Brain microvascular endothelial cell (primary cell): ENCODE measurements at regions not wholly inside any gene's neighbourhood (a gene's known extent, or its start where the extent isn't known, plus 50 kb on each side); places are given as distances from the start of the nearest gene placed in this dataset.

Experiments
- DNase-seq: peaks from one replicate; pipeline ENCODE4 v3.0.0-alpha.2; 2020
- H3K27ac ChIP-seq: fragments of 250-450 bp; sonication (Bioruptor Pico); 2 replicates; pipeline ENCODE4 v1.5.1; 2020; ENCODE audit warnings: mild to moderate bottlenecking, moderate library complexity
- H3K27me3 ChIP-seq: fragments of 250-450 bp; sonication (Bioruptor Pico); replicated peaks from 2 replicates; pipeline ENCODE4 v1.5.1; 2020; ENCODE audit warnings: mild to moderate bottlenecking
- H3K36me3 ChIP-seq: fragments of 250-450 bp; sonication (Bioruptor Pico); replicated peaks from 2 replicates; pipeline ENCODE4 v1.5.1; 2020; ENCODE audit warnings: mild to moderate bottlenecking
- H3K4me3 ChIP-seq: 2 replicates; pipeline ENCODE4 v1.5.1; 2011; ENCODE audit warnings: low read depth, mild to moderate bottlenecking, control low read depth, low read length, moderate library complexity
- in situ Hi-C: cut with HindIII; loops from 2 replicates; pipeline ENCODE4 v1.10.0; 2017; ENCODE audit warnings: low sequenced_read_pairs, low pct_ligation_motif_present
- TF ChIP-seq, protein P1 (sequence below): IDR thresholded peaks from 2 replicates; pipeline ENCODE4 v1.5.1; 2011; ENCODE audit warnings: low read depth, mild to moderate bottlenecking, moderate library complexity, low read length, control low read depth, inconsistent platforms; ENCODE audit errors: missing control alignments

DNA sequence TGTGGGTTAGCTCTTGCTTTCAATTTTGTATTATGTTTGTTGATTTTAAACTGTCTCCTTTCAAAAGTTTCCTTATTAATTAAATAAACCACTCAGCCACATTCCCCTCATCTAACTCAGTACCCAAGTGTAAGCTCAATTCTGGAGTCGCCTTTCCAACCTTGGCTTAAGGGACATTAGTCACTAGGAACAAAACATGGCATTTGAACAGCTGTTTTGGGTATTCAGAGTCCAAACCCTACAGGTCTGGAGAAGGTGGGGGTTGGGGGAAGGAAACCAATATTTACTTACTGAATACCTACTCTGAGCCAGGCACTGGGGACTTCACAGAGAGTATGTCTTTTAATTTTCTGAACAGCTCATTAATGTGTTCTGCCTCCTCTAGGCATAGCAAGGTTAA lies 117.2 kb upstream of the JUN start:
- no peaks in the 10 kb centered on the region for H3K36me3 ChIP-seq
- H3K4me3 ChIP-seq, result no peak overlapping the region
- no peak overlapping the region for H3K27ac ChIP-seq
- no peak for DNase-seq
- no peaks in the 10 kb centered on the region for H3K27me3 ChIP-seq
- in situ Hi-C loops, result no loop called here
- TF ChIP-seq, protein P1, sequence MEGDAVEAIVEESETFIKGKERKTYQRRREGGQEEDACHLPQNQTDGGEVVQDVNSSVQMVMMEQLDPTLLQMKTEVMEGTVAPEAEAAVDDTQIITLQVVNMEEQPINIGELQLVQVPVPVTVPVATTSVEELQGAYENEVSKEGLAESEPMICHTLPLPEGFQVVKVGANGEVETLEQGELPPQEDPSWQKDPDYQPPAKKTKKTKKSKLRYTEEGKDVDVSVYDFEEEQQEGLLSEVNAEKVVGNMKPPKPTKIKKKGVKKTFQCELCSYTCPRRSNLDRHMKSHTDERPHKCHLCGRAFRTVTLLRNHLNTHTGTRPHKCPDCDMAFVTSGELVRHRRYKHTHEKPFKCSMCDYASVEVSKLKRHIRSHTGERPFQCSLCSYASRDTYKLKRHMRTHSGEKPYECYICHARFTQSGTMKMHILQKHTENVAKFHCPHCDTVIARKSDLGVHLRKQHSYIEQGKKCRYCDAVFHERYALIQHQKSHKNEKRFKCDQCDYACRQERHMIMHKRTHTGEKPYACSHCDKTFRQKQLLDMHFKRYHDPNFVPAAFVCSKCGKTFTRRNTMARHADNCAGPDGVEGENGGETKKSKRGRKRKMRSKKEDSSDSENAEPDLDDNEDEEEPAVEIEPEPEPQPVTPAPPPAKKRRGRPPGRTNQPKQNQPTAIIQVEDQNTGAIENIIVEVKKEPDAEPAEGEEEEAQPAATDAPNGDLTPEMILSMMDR, result no peak

DNA sequence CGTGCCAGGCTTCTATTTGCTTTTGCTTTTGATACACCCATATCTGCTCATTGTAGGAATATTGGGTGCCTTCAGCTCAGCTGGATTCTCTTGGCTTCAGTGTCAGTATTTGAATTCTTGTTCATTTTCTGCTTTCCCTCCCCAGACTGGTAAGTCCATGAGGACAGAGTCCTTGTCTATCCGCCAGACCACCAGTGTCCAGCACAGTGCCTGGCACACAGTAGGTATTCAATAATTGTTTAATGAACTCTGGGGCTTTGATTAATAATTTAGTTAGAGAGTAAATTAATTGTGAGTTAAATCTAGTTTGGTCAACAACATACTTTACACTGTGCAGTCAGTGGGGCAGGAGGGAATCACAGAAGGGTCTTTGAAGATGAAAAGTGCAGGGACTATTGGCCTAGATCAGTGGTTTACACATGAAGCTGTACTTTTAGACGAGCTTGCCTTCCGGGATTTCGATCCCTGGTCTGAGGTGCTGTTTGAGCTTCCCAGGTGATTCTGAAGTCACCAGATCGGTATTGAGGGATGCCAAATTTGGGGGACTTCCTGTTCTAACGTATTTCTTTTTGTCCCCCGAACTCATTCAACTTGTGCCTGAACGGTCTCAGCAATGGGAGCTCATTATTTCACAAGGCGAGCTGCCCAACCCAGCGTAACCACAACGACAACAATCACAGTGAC lies 119.1 kb upstream of the JUN start:
- Histone ChIP-seq H3K36me3 (no peaks in the 10 kb centered on the region), H3K27ac (peak overlapping the region; percentile 88), H3K4me3 (peak overlapping the region; percentile 54), H3K27me3 (no peaks in the 10 kb centered on the region)
- no peak for DNase-seq
- TF ChIP-seq, protein P1, result no peak
- in situ Hi-C loops, result no loop called here

DNA sequence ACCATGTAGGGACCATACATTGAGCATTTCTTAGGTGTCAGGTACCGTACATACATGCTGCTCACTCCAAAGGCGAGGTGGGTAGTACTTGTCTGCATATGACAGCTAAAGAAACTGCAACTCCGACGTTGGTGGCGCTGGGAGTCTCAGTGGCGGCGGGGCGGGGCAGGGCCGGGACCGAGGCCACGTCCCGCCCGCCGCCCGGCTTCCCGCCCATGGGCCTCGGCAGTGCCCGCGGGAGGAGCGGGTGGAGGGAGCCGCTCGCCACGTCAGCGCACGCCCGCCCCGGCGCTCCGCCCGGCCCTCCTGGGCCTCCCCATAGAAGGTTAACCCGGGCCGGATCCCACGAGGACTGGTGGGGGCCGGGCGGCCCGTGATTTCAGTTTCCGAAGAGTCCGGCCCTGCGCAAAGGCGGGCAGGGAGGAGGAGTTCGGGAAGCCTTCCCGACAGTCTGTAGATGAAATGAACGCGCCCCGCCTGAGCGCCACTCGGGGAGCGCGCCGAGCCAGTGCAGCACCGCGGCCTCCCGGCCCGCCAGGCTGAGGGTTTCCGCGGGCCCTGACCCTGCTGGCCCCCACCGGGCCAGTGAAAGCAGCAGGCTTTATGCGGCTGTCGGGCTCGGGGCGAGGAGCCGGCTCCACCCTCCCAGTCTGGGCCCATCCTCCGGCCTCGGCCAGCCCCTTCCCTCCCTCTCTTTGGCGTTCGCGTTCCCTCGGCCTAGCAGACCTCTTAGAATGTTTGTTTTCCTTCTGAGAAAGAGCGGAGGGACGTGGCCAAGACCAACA lies 119.9 kb upstream of the JUN start:
- H3K36me3 ChIP-seq, result no peaks in the 10 kb centered on the region
- in situ Hi-C loops, result no loop called here
- DNase-seq, result peak; percentile 85

DNA sequence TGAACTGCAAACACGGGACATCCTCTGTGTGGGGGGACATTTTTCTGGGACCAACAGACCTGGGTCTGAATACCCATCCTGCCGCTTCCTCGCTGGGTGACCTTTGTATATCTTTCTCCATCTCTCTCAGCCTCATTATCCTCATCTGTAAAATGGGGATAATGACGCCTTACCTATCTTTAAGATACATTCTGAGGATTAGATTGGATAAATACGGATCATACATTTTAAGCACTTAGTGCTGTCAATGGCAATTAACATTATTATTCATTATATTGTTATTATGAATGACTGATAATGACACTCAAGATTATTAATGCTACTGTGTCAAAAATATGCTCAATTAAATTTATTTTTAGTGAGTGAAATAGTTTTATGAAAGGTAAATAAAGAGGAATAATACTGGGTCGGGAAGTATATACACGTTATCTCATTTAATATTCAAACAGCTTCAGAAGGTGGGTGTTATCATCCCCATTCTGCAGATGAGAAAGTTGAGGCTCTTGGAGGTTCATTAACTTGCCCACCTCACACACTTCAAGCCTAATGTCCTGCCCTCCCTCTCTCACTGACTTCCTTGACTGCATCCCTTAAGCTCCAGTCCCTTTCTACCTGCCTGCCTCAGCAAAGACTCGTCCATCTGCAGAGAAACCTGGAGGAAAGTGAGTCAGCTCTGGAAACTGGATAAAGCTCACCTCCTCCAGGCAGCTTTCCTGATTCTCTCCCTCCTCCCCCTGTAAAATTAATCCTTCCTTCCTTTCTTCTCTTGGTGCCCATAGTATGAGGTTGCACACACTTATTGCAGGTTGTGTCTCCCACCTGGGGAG lies 120.7 kb upstream of the JUN start:
- H3K4me3 ChIP-seq, result peak overlapping the region; percentile 54
- TF ChIP-seq, protein P1, result no peak
- H3K27ac ChIP-seq, result peak overlapping the region; percentile 88
- H3K27me3 ChIP-seq, result no peaks in the 10 kb centered on the region
- DNase-seq, result no peak
- in situ Hi-C loops, result no loop called here
- no peaks in the 10 kb centered on the region for H3K36me3 ChIP-seq

More for the DNA sequence above, 119.9 kb upstream of the JUN start:
- H3K4me3 ChIP-seq, result peak overlapping the region; percentile 54
- H3K27ac ChIP-seq, result peak overlapping the region; percentile 88
- H3K27me3 ChIP-seq, result no peaks in the 10 kb centered on the region
- TF ChIP-seq, protein P1, result no peak

DNA sequence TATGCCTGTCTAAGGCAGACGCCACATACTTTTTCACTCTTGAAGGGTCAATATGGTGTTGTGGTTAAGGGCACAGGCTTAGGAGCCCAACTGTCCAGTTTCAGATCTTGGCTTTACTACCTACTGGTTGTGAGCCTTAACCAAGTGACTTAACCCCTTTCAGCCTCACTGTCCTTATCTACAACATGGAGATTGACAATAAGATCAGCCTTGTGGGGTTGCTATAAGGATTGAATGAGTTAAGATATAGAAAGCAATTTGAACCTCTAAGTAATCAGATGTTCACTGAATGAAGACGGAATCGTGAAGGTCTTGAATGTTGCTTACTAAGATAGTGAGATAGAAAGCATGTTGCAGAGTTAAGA lies 121.3 kb upstream of the JUN start:
- no peak for DNase-seq
- no peak overlapping the region for H3K27ac ChIP-seq
- H3K27me3 ChIP-seq, result no peaks in the 10 kb centered on the region
- TF ChIP-seq, protein P1, result no peak
- no peak overlapping the region for H3K4me3 ChIP-seq
- in situ Hi-C loops, result no loop called here
- H3K36me3 ChIP-seq, result no peaks in the 10 kb centered on the region
